Right forelimb (tissue), 1 donor: ENCODE measurements at regions not wholly inside any gene's neighbourhood (a gene's known extent, or its start where the extent isn't known, plus 50 kb on each side); places are given as distances from the start of the nearest gene placed in this dataset.
"Not testable (repeated sequence)": the region's sequence is repeated elsewhere in the genome, so short reads cannot be mapped to it uniquely, and the experiment has no call there.

Experiments used
- DNase-seq: peaks from one replicate; pipeline ENCODE4 v3.0.0-alpha.2; 2018

GRCh38 chr10:8283986-8284385 is 229.5 kb downstream of the GATA3 start:
- no peak for DNase-seq

GRCh38 chr10:8285970-8286369 is 231.5 kb downstream of the GATA3 start:
- DNase-seq, result not testable (repeated sequence)

- DNase-seq, result no peak
Observed at GRCh38 chr10:8288600-8288999, 234.1 kb downstream of the GATA3 start.

GRCh38 chr10:8289186-8289924 is 234.9 kb downstream of the GATA3 start:
- no peak for DNase-seq

- DNase-seq, result no peak
Observed at GRCh38 chr10:8294779-8295178, 240.3 kb downstream of the GATA3 start.

- no peak for DNase-seq
Observed at GRCh38 chr10:8295311-8295710, 240.8 kb downstream of the GATA3 start.

GRCh38 chr10:8296090-8296733 is 241.7 kb downstream of the GATA3 start:
- DNase-seq, result no peak

GRCh38 chr10:8296734-8297101 is 242.2 kb downstream of the GATA3 start:
- DNase-seq, result no peak

GRCh38 chr10:8297107-8297506 is 242.6 kb downstream of the GATA3 start:
- no peak for DNase-seq

GRCh38 chr10:8297959-8298358 is 243.5 kb downstream of the GATA3 start:
- DNase-seq, result no peak

- DNase-seq, result no peak
Observed at GRCh38 chr10:8298896-8299570, 244.5 kb downstream of the GATA3 start.

- no peak for DNase-seq
Observed at GRCh38 chr10:8300925-8301324, 246.4 kb downstream of the GATA3 start.

- no peak for DNase-seq
Observed at GRCh38 chr10:8301333-8301732, 246.8 kb downstream of the GATA3 start.

- DNase-seq, result no peak
Observed at GRCh38 chr10:8301831-8302230, 247.3 kb downstream of the GATA3 start.

GRCh38 chr10:8302565-8302964 is 248.1 kb downstream of the GATA3 start:
- DNase-seq, result no peak

- no peak for DNase-seq
Observed at GRCh38 chr10:8304861-8305260, 250.4 kb downstream of the GATA3 start.

GRCh38 chr10:8305876-8306652 is 251.6 kb downstream of the GATA3 start:
- no peak for DNase-seq

- DNase-seq, result no peak
Observed at GRCh38 chr10:8306685-8307364, 252.3 kb downstream of the GATA3 start.

GRCh38 chr10:8310930-8311329 is 256.4 kb downstream of the GATA3 start:
- no peak for DNase-seq

GRCh38 chr10:8311526-8312070 is 257.1 kb downstream of the GATA3 start:
- no peak for DNase-seq

GRCh38 chr10:8312079-8312478 is 257.6 kb downstream of the GATA3 start:
- no peak for DNase-seq

- DNase-seq, result no peak
Observed at GRCh38 chr10:8312781-8313180, 258.3 kb downstream of the GATA3 start.
